Endothelial cell of umbilical vein (primary cell): ENCODE measurements at regions not wholly inside any gene's neighbourhood (a gene's known extent, or its start where the extent isn't known, plus 50 kb on each side); places are given as distances from the start of the nearest gene placed in this dataset.

Experiments
- BruUV-seq: library from RNA; stranded (reverse); fragments of 400-500 nt; replicated peaks from 2 replicates; lab custom pipeline; 2021; lab: Mats Ljungman, UMichigan
- CTCF ChIA-PET: fragments of 300-600, 350-600 bp; sonication (Branson Sonifier 250); formaldehyde crosslinking; loops from one replicate; lab custom pipeline; 2021; ENCODE audit warnings: antibody characterized with exemption, inconsistent platforms; lab: Charles Lee
- POLR2A ChIA-PET: fragments of 300-600, 350-600 bp; sonication (Branson Sonifier 250); formaldehyde crosslinking; loops from one replicate; lab custom pipeline; 2021; ENCODE audit warnings: antibody characterized with exemption, inconsistent platforms; lab: Charles Lee
- DNase-seq: peaks from one replicate; pipeline ENCODE4 v3.0.0-alpha.2; 2011; ENCODE audit warnings: low read depth, low spot score
- FAIRE-seq: peaks from 2 replicates; lab custom pipeline; 2011; peaks lifted over from hg19 to GRCh38; lab: Jason Lieb, UNC
- H2AFZ ChIP-seq: 2 replicates; pipeline ENCODE4 v1.6.0; 2012; ENCODE audit warnings: low read depth, low read length, control low read depth, inconsistent platforms
- H3K27ac ChIP-seq: 2 replicates; pipeline ENCODE4 v1.5.1; 2011; ENCODE audit warnings: low read depth, mild to moderate bottlenecking, control low read depth, low read length, moderate library complexity; ENCODE audit not compliant: insufficient read depth
- H3K27me3 ChIP-seq, 2 experiments: 2 replicates each; pipeline versions ENCODE4 v1.6.0 to v1.6.1; 2011; ENCODE audit warnings: low read length in 2 of 2, mixed read lengths in 1 of 2; ENCODE audit not compliant: control insufficient read depth in 2 of 2, insufficient read depth in 2 of 2
- H3K36me3 ChIP-seq, 2 experiments: 2 replicates in 1 of 2; 3 replicates in 1 of 2; pipeline ENCODE4 v1.5.1; 2011; ENCODE audit warnings: low read length in 2 of 2, mild to moderate bottlenecking in 1 of 2, moderate library complexity in 1 of 2; ENCODE audit not compliant: control insufficient read depth in 2 of 2, insufficient read depth in 2 of 2; ENCODE audit errors: extremely low read depth in 1 of 2
- H3K4me1 ChIP-seq: 3 replicates; pipeline ENCODE4 v1.5.1; 2011; ENCODE audit warnings: mild to moderate bottlenecking, low read length; ENCODE audit not compliant: control insufficient read depth, insufficient read depth; ENCODE audit errors: extremely low read depth
- H3K4me2 ChIP-seq: 2 replicates; pipeline ENCODE4 v1.6.1; 2011; ENCODE audit warnings: low read length, control low read depth, mixed read lengths; ENCODE audit not compliant: insufficient read depth
- H3K4me3 ChIP-seq, 3 experiments: fragments of 200-600 bp in 1 of 3; sonication (generic), shearing (Covaris generic) in 1 of 3; replicated peaks in 1 of 3; 2 replicates each; pipeline ENCODE4 v1.5.1; 2011 to 2016; ENCODE audit warnings: control low read depth in 3 of 3, low read length in 3 of 3, mild to moderate bottlenecking in 2 of 3, inconsistent platforms in 1 of 3, low read depth in 1 of 3, moderate library complexity in 1 of 3; ENCODE audit not compliant: insufficient read depth in 1 of 3
- H3K79me2 ChIP-seq: 2 replicates; pipeline ENCODE4 v1.6.0; 2012; ENCODE audit warnings: low read length, inconsistent platforms; ENCODE audit not compliant: control insufficient read depth, insufficient read depth
- H3K9ac ChIP-seq: replicated peaks from 2 replicates; pipeline ENCODE3; 2011; ENCODE audit warnings: low read length, control low read depth; ENCODE audit not compliant: insufficient read depth; ENCODE audit errors: extremely low read depth
- H3K9me1 ChIP-seq: replicated peaks from 3 replicates; pipeline ENCODE4 v1.6.0; 2011; ENCODE audit warnings: mild to moderate bottlenecking, low read length; ENCODE audit not compliant: control insufficient read depth, insufficient read depth; ENCODE audit errors: extremely low read depth
- H3K9me3 ChIP-seq: replicated peaks from 2 replicates; pipeline ENCODE4 v1.5.1; 2012; ENCODE audit warnings: low read length, inconsistent platforms; ENCODE audit not compliant: control insufficient read depth, insufficient read depth
- H4K20me1 ChIP-seq: replicated peaks from 2 replicates; pipeline ENCODE3; 2011; ENCODE audit warnings: mild to moderate bottlenecking, low read length; ENCODE audit not compliant: control insufficient read depth, insufficient read depth; ENCODE audit errors: extremely low read depth
- EZH2 ChIP-seq: IDR thresholded peaks from 2 replicates; pipeline ENCODE4 v1.6.1; 2012; ENCODE audit warnings: borderline replicate concordance, low read depth, mild to moderate bottlenecking, moderate library complexity, low read length, inconsistent platforms; ENCODE audit not compliant: severe bottlenecking
- FOS ChIP-seq: IDR thresholded peaks from 2 replicates; pipeline ENCODE4 v1.6.1; 2011; ENCODE audit warnings: mild to moderate bottlenecking, low read length, moderate library complexity, borderline replicate concordance; ENCODE audit not compliant: insufficient read depth
- GATA2 ChIP-seq: IDR thresholded peaks from 2 replicates; pipeline ENCODE4 v1.7.0; 2011; ENCODE audit warnings: low read depth, mild to moderate bottlenecking, moderate library complexity, mixed read lengths, low read length; ENCODE audit not compliant: insufficient read length, insufficient read depth
- JUN ChIP-seq: IDR thresholded peaks from 2 replicates; pipeline ENCODE4 v1.6.1; 2011; ENCODE audit warnings: borderline replicate concordance, low read depth; ENCODE audit not compliant: insufficient read length, insufficient read depth
- MAX ChIP-seq: IDR thresholded peaks from 2 replicates; pipeline ENCODE4 v1.6.1; 2011; ENCODE audit not compliant: insufficient read depth, insufficient read length
- MYC ChIP-seq: IDR thresholded peaks from one replicate; pipeline ENCODE4 v1.6.1; 2011; ENCODE audit warnings: mild to moderate bottlenecking, low read depth, low read length
- POLR2A ChIP-seq: IDR thresholded peaks from 2 replicates; pipeline ENCODE4 v1.6.1; 2012; ENCODE audit warnings: low read depth, mild to moderate bottlenecking, control low read depth, low read length
- POLR2AphosphoS5 ChIP-seq: IDR thresholded peaks from 2 replicates; pipeline ENCODE4 v1.6.1; 2012; ENCODE audit warnings: low read depth, mild to moderate bottlenecking, control low read depth, low read length, moderate library complexity; ENCODE audit not compliant: insufficient read depth
- dilution Hi-C: fragments of 300-500 bp; cut with MboI; formaldehyde crosslinking; loops from one replicate; pipeline ENCODE4 v1.15.0; 2019; ENCODE audit warnings: low sequenced_read_pairs; ENCODE audit not compliant: extremely low pct_ligation_motif_present
- intact Hi-C: fragments of 100-400 bp; cut with micrococcal nuclease; formaldehyde crosslinking; loops from one replicate; pipeline ENCODE4 v1.10.0; 2022
- TF ChIP-seq, protein P1 (sequence below), 2 donors: IDR thresholded peaks; 1 replicate in 1 of 2; 2 replicates in 1 of 2; pipeline ENCODE4 v1.5.1; 2011; ENCODE audit warnings: low read length in 2 of 2, mild to moderate bottlenecking in 2 of 2, moderate library complexity in 2 of 2, control low read depth in 1 of 2, inconsistent platforms in 1 of 2, low read depth in 1 of 2; ENCODE audit not compliant: insufficient read depth in 1 of 2; ENCODE audit errors: extremely low read depth in 1 of 2

GRCh38 chr2:146004462-146004861 is 1484.5 kb upstream of the ZEB2 start:
- H3K4me2 ChIP-seq, result no peak overlapping the region
- no peaks in the 10 kb centered on the region for H3K36me3 ChIP-seq
- CTCF ChIA-PET, result no interaction called here
- no peak for FAIRE-seq
- no peaks in the 10 kb centered on the region for H3K9me1 ChIP-seq
- no peaks in the 10 kb centered on the region for H4K20me1 ChIP-seq
- no peak for TF ChIP-seq FOS
- TF ChIP-seq MAX, result no peak
- TF ChIP-seq POLR2A, result no peak
- TF ChIP-seq EZH2, result no peak
- TF ChIP-seq JUN, result no peak
- TF ChIP-seq GATA2, result no peak
- TF ChIP-seq POLR2AphosphoS5, result no peak
- no peak for TF ChIP-seq MYC
- TF ChIP-seq, protein P1, sequence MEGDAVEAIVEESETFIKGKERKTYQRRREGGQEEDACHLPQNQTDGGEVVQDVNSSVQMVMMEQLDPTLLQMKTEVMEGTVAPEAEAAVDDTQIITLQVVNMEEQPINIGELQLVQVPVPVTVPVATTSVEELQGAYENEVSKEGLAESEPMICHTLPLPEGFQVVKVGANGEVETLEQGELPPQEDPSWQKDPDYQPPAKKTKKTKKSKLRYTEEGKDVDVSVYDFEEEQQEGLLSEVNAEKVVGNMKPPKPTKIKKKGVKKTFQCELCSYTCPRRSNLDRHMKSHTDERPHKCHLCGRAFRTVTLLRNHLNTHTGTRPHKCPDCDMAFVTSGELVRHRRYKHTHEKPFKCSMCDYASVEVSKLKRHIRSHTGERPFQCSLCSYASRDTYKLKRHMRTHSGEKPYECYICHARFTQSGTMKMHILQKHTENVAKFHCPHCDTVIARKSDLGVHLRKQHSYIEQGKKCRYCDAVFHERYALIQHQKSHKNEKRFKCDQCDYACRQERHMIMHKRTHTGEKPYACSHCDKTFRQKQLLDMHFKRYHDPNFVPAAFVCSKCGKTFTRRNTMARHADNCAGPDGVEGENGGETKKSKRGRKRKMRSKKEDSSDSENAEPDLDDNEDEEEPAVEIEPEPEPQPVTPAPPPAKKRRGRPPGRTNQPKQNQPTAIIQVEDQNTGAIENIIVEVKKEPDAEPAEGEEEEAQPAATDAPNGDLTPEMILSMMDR (IDR thresholded peaks at IDR 0.05; ENCODE audit: extremely low read depth in 1 of 2, insufficient read depth in 1 of 2, low read depth in 1 of 2, low read length in 2 of 2), result no peak
- no peaks in the 10 kb centered on the region for H3K4me1 ChIP-seq
- no peaks in the 10 kb centered on the region for H3K9me3 ChIP-seq
- no peak overlapping the region for H2AFZ ChIP-seq
- no peak overlapping the region for H3K4me3 ChIP-seq
- no peaks in the 10 kb centered on the region for H3K27me3 ChIP-seq
- dilution Hi-C loops, result no loop called here
- H3K27ac ChIP-seq, result no peak overlapping the region
- POLR2A ChIA-PET, result no interaction called here
- intact Hi-C loops, result no loop called here
- peak; percentile 14 for DNase-seq
- no peaks in the 10 kb centered on the region for H3K79me2 ChIP-seq
- no TSS peak for BruUV-seq
- no peak overlapping the region for H3K9ac ChIP-seq
